ENCODE measurements at regions not wholly inside any gene's neighbourhood (a gene's known extent, or its start where the extent isn't known, plus 50 kb on each side); places are given as distances from the start of the nearest gene placed in this dataset.

GRCh38 chr5:56698463-56699381, 116.6 kb upstream of the MAP3K1 start:
- Histone ChIP-seq H3K9me3 (no peaks in the 10 kb centered on the region), H3K36me3 (ENCODE audit: low read depth, missing control alignments) (no peaks in the 10 kb centered on the region), H3K4me1 (peaks cover 19% of the 10 kb centered on the region), H3K27ac (peak overlapping the region in 1 of 2 donors; percentile 20), H3K27me3 (no peaks in the 10 kb centered on the region), H3K4me3 (no peak overlapping the region)
- WGBS, 2 donors: 34 to 46% methylated on average over 5 of the region's 5 CpGs
- intact Hi-C loops (cut with DNase I; ENCODE audit: low total_unique reads): no loop called here
- no peak for TF ChIP-seq POLR2A (IDR thresholded peaks at IDR 0.05)
- TF ChIP-seq, protein P1, sequence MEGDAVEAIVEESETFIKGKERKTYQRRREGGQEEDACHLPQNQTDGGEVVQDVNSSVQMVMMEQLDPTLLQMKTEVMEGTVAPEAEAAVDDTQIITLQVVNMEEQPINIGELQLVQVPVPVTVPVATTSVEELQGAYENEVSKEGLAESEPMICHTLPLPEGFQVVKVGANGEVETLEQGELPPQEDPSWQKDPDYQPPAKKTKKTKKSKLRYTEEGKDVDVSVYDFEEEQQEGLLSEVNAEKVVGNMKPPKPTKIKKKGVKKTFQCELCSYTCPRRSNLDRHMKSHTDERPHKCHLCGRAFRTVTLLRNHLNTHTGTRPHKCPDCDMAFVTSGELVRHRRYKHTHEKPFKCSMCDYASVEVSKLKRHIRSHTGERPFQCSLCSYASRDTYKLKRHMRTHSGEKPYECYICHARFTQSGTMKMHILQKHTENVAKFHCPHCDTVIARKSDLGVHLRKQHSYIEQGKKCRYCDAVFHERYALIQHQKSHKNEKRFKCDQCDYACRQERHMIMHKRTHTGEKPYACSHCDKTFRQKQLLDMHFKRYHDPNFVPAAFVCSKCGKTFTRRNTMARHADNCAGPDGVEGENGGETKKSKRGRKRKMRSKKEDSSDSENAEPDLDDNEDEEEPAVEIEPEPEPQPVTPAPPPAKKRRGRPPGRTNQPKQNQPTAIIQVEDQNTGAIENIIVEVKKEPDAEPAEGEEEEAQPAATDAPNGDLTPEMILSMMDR (IDR thresholded peaks at IDR 0.05): no peak
- DNase-seq: no peak

DNA sequence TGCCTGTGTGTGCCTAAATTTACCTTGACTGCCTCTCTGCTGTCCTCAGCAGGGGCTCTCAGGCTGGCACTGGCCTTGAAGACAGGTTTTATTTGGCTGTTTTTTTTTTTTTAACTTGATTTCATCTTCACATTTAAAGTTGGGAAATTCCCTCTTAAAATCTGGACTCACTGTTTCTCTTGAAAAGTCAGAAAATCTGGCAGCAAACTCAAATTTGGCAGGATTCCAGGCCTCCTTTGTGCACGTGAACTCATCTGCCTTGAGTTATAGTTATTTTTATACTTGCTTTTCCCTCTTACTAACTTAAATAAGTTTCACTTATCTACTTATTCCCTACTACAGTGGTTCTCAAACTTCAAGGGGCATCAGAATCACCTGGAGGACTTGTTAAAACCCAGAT, 118.4 kb upstream of the MAP3K1 start:
- intact Hi-C loops (cut with DNase I; ENCODE audit: low total_unique reads): no loop called here
- Histone ChIP-seq H3K27ac (peak overlapping the region in 1 of 2 donors; percentile 19), H3K27me3 (no peaks in the 10 kb centered on the region), H3K9me3 (no peaks in the 10 kb centered on the region), H3K36me3 (ENCODE audit: low read depth, missing control alignments) (no peaks in the 10 kb centered on the region), H3K4me3 (no peak overlapping the region), H3K4me1 (peaks cover 24% of the 10 kb centered on the region)
- peak; percentile 70 for DNase-seq
- TF ChIP-seq POLR2A (IDR thresholded peaks at IDR 0.05): no peak
- TF ChIP-seq, protein P1 (IDR thresholded peaks at IDR 0.05): no peak
- 16 to 35% methylated on average over 1 of the region's 1 CpG for WGBS, 2 donors

DNA sequence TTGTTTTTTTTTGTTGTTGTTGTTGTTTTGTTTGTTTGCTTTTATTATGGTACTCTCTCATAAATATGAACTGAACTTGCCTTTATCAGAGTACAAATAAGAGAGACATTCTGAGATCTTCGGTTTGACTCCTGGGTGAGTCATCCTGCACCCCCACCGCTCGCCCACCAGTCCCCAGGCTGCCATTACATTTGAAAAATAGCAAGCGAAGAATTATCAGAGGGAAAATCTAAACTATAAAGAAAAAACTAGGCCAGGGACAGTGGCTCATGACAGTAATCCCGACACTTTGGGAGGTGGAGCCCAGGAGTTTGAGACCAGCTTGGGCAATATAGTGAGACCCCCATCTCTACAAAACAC, 122.1 kb upstream of the MAP3K1 start:
- no peaks in the 10 kb centered on the region for H3K9me3 ChIP-seq
- peak overlapping the region; percentile 8 to 33 for H3K27ac ChIP-seq
- TF ChIP-seq, protein P1 (IDR thresholded peaks at IDR 0.05): no peak
- no peak for TF ChIP-seq POLR2A (IDR thresholded peaks at IDR 0.05)
- H3K4me1 ChIP-seq: peaks cover 12% of the 10 kb centered on the region
- no peak for DNase-seq
- intact Hi-C loops (cut with DNase I; ENCODE audit: low total_unique reads): no loop called here
- no peak overlapping the region for H3K4me3 ChIP-seq
- no peaks in the 10 kb centered on the region for H3K36me3 ChIP-seq (ENCODE audit: low read depth, missing control alignments)
- H3K27me3 ChIP-seq: no peaks in the 10 kb centered on the region
- WGBS, 2 donors: 81 to 82% methylated on average over 5 of the region's 5 CpGs

DNA sequence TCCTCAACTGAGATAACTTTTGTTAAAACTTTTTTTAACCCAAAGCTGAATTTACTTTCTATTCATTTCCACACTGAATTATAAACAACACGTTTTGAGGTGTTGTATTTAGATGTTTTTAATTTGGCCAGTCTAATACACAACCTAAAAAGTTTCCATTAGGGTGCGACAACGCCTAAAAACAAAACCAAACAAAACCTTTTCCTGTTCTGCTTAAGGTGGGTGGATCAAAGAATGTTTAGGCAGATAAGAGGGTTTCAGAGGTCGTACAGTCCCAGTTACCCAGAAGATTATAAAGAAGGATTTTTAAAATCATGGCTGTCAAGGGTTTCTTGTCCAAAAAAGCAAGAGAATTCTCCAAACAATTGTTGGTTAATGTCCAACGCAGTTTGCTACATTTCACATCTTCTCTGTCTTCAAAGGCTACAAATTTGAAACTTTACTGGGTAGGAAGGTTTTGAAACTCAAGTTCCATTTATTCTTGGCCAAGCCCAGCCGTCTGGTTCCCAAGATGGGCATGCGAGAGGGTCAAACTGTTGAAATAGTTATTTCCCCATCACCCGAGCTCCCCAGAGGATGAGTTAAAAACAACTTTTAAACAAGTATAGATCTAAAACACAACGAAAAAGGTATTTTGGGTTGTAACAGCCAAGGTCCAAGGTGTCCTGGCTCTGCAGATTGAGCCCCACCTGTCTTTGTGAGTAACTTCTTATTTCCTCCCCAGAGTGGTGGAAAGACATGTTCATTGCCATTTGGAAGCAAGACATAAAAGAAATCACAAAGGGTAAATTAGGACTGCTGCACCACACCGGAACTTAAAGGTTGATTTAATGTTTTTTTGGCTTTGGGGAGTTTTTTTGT, 122.8 kb upstream of the MAP3K1 start:
- Histone ChIP-seq H3K4me1 (peaks cover 12% of the 10 kb centered on the region), H3K27me3 (no peaks in the 10 kb centered on the region), H3K27ac (peak overlapping the region; percentile 8 to 33), H3K9me3 (no peaks in the 10 kb centered on the region), H3K36me3 (ENCODE audit: low read depth, missing control alignments) (no peaks in the 10 kb centered on the region), H3K4me3 (no peak overlapping the region)
- TF ChIP-seq, protein P1 (IDR thresholded peaks at IDR 0.05): no peak
- no peak for TF ChIP-seq POLR2A (IDR thresholded peaks at IDR 0.05)
- WGBS, 2 donors: 57 to 58% methylated on average over 10 of the region's 10 CpGs
- peak; percentile 56 for DNase-seq
- intact Hi-C loops (cut with DNase I; ENCODE audit: low total_unique reads): no loop called here

All from testis (tissue), 2 donors.